DND-41 (cell line): ENCODE measurements at regions not wholly inside any gene's neighbourhood (a gene's known extent, or its start where the extent isn't known, plus 50 kb on each side); places are given as distances from the start of the nearest gene placed in this dataset.

Experiments
- ATAC-seq: fragments of 200-7000 bp; cut with Tn5 transposase; 3 replicates; pipeline ENCODE4 v1.9.1; 2021; ENCODE audit warnings: low read depth; ENCODE audit not compliant: insufficient read depth
- DNase-seq: peaks from one replicate; pipeline ENCODE4 v3.0.0-alpha.2; 2020
- H2AFZ ChIP-seq: 2 replicates; pipeline ENCODE4 v1.6.0; 2012; ENCODE audit warnings: low read depth, low read length
- H3K27ac ChIP-seq: 2 replicates; pipeline ENCODE4 v1.5.1; 2012; ENCODE audit warnings: low read length, inconsistent platforms
- H3K27me3 ChIP-seq: fragments of 200-600 bp; sonication (generic); 2 replicates; pipeline ENCODE4 v1.6.0; 2012; ENCODE audit warnings: low read length, mild to moderate bottlenecking, inconsistent platforms; ENCODE audit not compliant: insufficient read depth, poor library complexity
- H3K36me3 ChIP-seq: 2 replicates; pipeline ENCODE4 v1.5.1; 2012; ENCODE audit warnings: low read length, inconsistent platforms; ENCODE audit not compliant: insufficient read depth
- H3K4me1 ChIP-seq: 2 replicates; pipeline ENCODE4 v1.5.1; 2012; ENCODE audit warnings: mild to moderate bottlenecking, low read length; ENCODE audit not compliant: insufficient read depth
- H3K4me2 ChIP-seq: 2 replicates; pipeline ENCODE4 v1.6.0; 2012; ENCODE audit warnings: mild to moderate bottlenecking, moderate library complexity, low read length, inconsistent platforms; ENCODE audit not compliant: insufficient read depth
- H3K4me3 ChIP-seq, 2 experiments: fragments of 200-600 bp in 1 of 2; shearing (Covaris generic) in 1 of 2; 2 replicates each; pipeline ENCODE4 v1.5.1; 2012 to 2016; ENCODE audit warnings: inconsistent platforms in 2 of 2, low read length in 2 of 2, mild to moderate bottlenecking in 2 of 2, low read depth in 1 of 2, moderate library complexity in 1 of 2
- H3K79me2 ChIP-seq: 2 replicates; pipeline ENCODE4 v1.6.0; 2012; ENCODE audit warnings: low read length, inconsistent platforms; ENCODE audit not compliant: insufficient read depth
- H3K9ac ChIP-seq: 2 replicates; pipeline ENCODE4 v1.6.0; 2012; ENCODE audit warnings: low read depth, mild to moderate bottlenecking, inconsistent platforms, low read length, moderate library complexity
- H3K9me3 ChIP-seq: 2 replicates; pipeline ENCODE4 v1.5.1; 2012; ENCODE audit warnings: low read length, moderate library complexity, mild to moderate bottlenecking, inconsistent platforms; ENCODE audit not compliant: insufficient read depth, severe bottlenecking
- H4K20me1 ChIP-seq: 2 replicates; pipeline ENCODE4 v1.6.0; 2012; ENCODE audit warnings: low read length; ENCODE audit not compliant: insufficient read depth
- EZH2 ChIP-seq: IDR thresholded peaks from 3 replicates; pipeline ENCODE4 v1.6.1; 2012; ENCODE audit warnings: borderline replicate concordance, low read depth, mild to moderate bottlenecking, moderate library complexity, low read length, inconsistent platforms; ENCODE audit not compliant: severe bottlenecking
- TF ChIP-seq, protein P1 (sequence below): IDR thresholded peaks from 2 replicates; pipeline ENCODE4 v1.5.1; 2012; ENCODE audit warnings: borderline replicate concordance, low read length, moderate library complexity, mild to moderate bottlenecking; ENCODE audit not compliant: poor library complexity, severe bottlenecking; ENCODE audit errors: extremely low read depth

DNA sequence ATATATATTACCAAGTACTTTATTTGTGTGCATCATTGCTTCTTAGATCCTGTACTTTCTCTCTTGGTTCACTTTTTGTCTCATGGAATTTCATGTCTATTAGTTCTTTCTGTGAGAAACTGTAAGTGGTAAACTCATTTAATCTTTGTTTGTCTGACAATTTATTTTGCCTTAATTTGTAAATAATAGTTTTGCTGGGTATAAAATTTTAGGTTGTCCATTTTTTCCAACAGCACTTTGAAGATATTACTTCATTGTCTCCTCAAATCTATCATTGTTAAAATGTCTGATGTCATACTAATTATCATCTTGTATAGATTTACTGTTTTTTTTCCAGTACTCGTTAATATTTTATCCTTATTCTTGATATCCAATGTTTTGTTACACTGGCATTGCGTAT lies 205.2 kb upstream of the CDYL start:
- TF ChIP-seq EZH2: no peak
- TF ChIP-seq, protein P1, sequence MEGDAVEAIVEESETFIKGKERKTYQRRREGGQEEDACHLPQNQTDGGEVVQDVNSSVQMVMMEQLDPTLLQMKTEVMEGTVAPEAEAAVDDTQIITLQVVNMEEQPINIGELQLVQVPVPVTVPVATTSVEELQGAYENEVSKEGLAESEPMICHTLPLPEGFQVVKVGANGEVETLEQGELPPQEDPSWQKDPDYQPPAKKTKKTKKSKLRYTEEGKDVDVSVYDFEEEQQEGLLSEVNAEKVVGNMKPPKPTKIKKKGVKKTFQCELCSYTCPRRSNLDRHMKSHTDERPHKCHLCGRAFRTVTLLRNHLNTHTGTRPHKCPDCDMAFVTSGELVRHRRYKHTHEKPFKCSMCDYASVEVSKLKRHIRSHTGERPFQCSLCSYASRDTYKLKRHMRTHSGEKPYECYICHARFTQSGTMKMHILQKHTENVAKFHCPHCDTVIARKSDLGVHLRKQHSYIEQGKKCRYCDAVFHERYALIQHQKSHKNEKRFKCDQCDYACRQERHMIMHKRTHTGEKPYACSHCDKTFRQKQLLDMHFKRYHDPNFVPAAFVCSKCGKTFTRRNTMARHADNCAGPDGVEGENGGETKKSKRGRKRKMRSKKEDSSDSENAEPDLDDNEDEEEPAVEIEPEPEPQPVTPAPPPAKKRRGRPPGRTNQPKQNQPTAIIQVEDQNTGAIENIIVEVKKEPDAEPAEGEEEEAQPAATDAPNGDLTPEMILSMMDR: no peak

DNA sequence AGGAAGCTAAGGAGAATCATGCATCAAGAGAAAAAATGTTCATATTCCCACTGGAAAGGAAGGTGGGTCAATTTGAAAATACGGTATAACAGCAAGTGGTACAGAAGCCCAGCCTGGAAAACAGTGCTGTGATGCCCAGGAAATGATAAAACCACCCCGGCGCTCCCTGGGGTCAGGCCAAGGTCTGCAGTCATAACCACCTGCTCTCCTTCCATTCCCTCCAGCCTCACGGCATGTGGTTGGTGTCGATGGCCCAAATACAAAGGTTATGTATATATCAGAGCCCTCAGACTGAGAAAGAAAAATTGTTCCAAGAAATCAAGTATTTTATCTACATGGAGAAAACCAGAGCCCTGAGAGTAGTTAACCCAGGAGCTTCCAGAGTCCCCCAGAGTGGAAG lies 208.1 kb upstream of the CDYL start:
- Histone ChIP-seq H3K9ac (no peak overlapping the region), H2AFZ (no peak overlapping the region), H3K4me1 (no peaks in the 10 kb centered on the region), H3K36me3 (no peaks in the 10 kb centered on the region), H3K79me2 (no peaks in the 10 kb centered on the region), H3K4me3 (no peak overlapping the region), H3K9me3 (peaks cover 10% of the 10 kb centered on the region), H3K4me2 (no peak overlapping the region), H3K27me3 (no peaks in the 10 kb centered on the region), H4K20me1 (no peaks in the 10 kb centered on the region), H3K27ac (no peak overlapping the region)
- DNase-seq: no peak
- ATAC-seq: no peak
- TF ChIP-seq EZH2: no peak
- TF ChIP-seq, protein P1: no peak

More for the DNA sequence above, 205.2 kb upstream of the CDYL start:
- H3K4me2 ChIP-seq: no peak overlapping the region
- no peaks in the 10 kb centered on the region for H3K36me3 ChIP-seq
- H3K4me3 ChIP-seq: no peak overlapping the region
- ATAC-seq (no peak), DNase-seq (no peak)
- H2AFZ ChIP-seq: no peak overlapping the region
- no peak overlapping the region for H3K9ac ChIP-seq
- H3K4me1 ChIP-seq: no peaks in the 10 kb centered on the region
- no peaks in the 10 kb centered on the region for H4K20me1 ChIP-seq
- H3K79me2 ChIP-seq: no peaks in the 10 kb centered on the region
- H3K9me3 ChIP-seq: peaks cover 10% of the 10 kb centered on the region
- no peak overlapping the region for H3K27ac ChIP-seq
- H3K27me3 ChIP-seq: no peaks in the 10 kb centered on the region

DNA sequence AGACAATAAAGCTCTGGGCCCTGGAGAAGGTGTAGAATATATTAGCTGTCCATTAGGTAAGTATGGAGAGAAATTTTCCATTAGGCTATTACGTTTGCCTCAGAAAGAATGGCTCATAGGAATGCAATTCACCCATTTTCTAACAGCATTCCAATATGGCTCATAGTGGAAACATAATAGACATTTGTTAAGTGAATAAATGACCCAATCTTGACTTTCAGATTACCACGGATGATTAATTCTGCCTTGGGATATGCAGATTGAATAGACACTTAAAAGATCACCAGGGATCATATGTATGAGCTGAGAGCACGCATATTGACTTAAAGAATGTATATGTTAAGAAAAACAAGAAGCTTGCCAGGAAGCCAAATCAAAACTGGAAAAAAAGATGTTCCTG lies 209.1 kb upstream of the CDYL start:
- Histone ChIP-seq H3K79me2 (no peaks in the 10 kb centered on the region), H3K9me3 (peaks cover 10% of the 10 kb centered on the region), H3K4me3 (no peak overlapping the region), H3K27me3 (no peaks in the 10 kb centered on the region), H3K36me3 (no peaks in the 10 kb centered on the region), H3K4me2 (no peak overlapping the region), H3K27ac (no peak overlapping the region), H3K9ac (no peak overlapping the region), H2AFZ (no peak overlapping the region), H4K20me1 (no peaks in the 10 kb centered on the region), H3K4me1 (no peaks in the 10 kb centered on the region)
- DNase-seq: no peak
- TF ChIP-seq, protein P1: no peak
- ATAC-seq: no peak
